ENCODE measurements at regions not wholly inside any gene's neighbourhood (a gene's known extent, or its start where the extent isn't known, plus 50 kb on each side); places are given as distances from the start of the nearest gene placed in this dataset.

DNA sequence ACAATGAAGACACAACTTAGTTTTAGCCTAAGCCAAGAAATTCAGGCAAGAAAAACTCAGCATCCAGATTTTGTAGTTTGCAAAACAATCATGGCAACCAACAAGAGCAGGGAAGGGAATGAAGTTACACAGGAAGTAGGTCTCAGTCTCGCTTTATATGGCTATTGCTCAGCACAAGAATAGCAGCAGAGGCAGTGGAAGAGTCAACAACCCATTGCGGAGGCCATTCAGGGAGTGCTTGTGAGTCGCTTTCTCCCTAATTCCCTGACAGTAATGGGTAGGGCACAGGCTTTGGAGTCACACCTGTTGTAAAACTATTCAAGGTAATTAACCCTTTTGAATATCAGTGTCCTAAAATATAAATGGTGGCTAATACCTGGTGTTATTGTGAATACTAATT is 238.5 kb downstream of the HDGFL1 start:
- dilution Hi-C loops (cut with MboI; ENCODE audit: extremely low pct_ligation_motif_present, low sequenced_read_pairs) (no loop called here), intact Hi-C loops (cut with micrococcal nuclease) (no loop called here)
- H3K79me2 ChIP-seq (ENCODE audit: control insufficient read depth, insufficient read depth, low read length) = no peaks in the 10 kb centered on the region
- no peak overlapping the region for H3K4me2 ChIP-seq (ENCODE audit: insufficient read depth, low read length)
- no peaks in the 10 kb centered on the region for H3K9me3 ChIP-seq (replicated peaks; ENCODE audit: control insufficient read depth, insufficient read depth, low read length)
- H3K4me1 ChIP-seq (ENCODE audit: control insufficient read depth, extremely low read depth, insufficient read depth, low read length) = no peaks in the 10 kb centered on the region
- ChIA-PET POLR2A (no interaction called here), CTCF (no interaction called here)
- BruUV-seq (replicated peaks) = no TSS peak
- H2AFZ ChIP-seq (ENCODE audit: low read depth, low read length) = no peak overlapping the region
- no peaks in the 10 kb centered on the region for H3K9me1 ChIP-seq (replicated peaks; ENCODE audit: control insufficient read depth, extremely low read depth, insufficient read depth, low read length)
- FAIRE-seq (no peak), DNase-seq (ENCODE audit: low read depth, low spot score) (no peak)
- no peaks in the 10 kb centered on the region for H3K36me3 ChIP-seq (ENCODE audit: control insufficient read depth in 2 of 2, extremely low read depth in 1 of 2, insufficient read depth in 2 of 2, low read length in 2 of 2)
- H3K4me3 ChIP-seq (replicated peaks in 1 of 3; ENCODE audit: insufficient read depth in 1 of 3, low read depth in 1 of 3, low read length in 3 of 3) = no peak overlapping the region
- H3K27ac ChIP-seq (ENCODE audit: insufficient read depth, low read depth, low read length) = no peak overlapping the region
- H4K20me1 ChIP-seq (replicated peaks; ENCODE audit: control insufficient read depth, extremely low read depth, insufficient read depth, low read length) = no peaks in the 10 kb centered on the region
- H3K27me3 ChIP-seq (ENCODE audit: control insufficient read depth in 2 of 2, insufficient read depth in 2 of 2, low read length in 2 of 2) = no peaks in the 10 kb centered on the region
- no peak overlapping the region for H3K9ac ChIP-seq (replicated peaks; ENCODE audit: extremely low read depth, insufficient read depth, low read length)
- TF ChIP-seq, protein P1, sequence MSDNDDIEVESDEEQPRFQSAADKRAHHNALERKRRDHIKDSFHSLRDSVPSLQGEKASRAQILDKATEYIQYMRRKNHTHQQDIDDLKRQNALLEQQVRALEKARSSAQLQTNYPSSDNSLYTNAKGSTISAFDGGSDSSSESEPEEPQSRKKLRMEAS (IDR thresholded peaks at IDR 0.05; ENCODE audit: insufficient read depth, insufficient read length) = no peak
- TF ChIP-seq POLR2AphosphoS5 (IDR thresholded peaks at IDR 0.05; ENCODE audit: insufficient read depth, low read depth, low read length) (no peak), GATA2 (IDR thresholded peaks at IDR 0.05; ENCODE audit: insufficient read depth, insufficient read length, low read depth, low read length) (no peak), POLR2A (IDR thresholded peaks at IDR 0.05; ENCODE audit: low read depth, low read length) (no peak), EZH2 (IDR thresholded peaks at IDR 0.05; ENCODE audit: borderline replicate concordance, low read depth, low read length, severe bottlenecking) (no peak), FOS (IDR thresholded peaks at IDR 0.05; ENCODE audit: borderline replicate concordance, insufficient read depth, low read length) (no peak), MYC (IDR thresholded peaks at IDR 0.05; ENCODE audit: low read depth, low read length) (no peak), JUN (IDR thresholded peaks at IDR 0.05; ENCODE audit: borderline replicate concordance, insufficient read depth, insufficient read length, low read depth) (no peak)
- TF ChIP-seq, protein P2, sequence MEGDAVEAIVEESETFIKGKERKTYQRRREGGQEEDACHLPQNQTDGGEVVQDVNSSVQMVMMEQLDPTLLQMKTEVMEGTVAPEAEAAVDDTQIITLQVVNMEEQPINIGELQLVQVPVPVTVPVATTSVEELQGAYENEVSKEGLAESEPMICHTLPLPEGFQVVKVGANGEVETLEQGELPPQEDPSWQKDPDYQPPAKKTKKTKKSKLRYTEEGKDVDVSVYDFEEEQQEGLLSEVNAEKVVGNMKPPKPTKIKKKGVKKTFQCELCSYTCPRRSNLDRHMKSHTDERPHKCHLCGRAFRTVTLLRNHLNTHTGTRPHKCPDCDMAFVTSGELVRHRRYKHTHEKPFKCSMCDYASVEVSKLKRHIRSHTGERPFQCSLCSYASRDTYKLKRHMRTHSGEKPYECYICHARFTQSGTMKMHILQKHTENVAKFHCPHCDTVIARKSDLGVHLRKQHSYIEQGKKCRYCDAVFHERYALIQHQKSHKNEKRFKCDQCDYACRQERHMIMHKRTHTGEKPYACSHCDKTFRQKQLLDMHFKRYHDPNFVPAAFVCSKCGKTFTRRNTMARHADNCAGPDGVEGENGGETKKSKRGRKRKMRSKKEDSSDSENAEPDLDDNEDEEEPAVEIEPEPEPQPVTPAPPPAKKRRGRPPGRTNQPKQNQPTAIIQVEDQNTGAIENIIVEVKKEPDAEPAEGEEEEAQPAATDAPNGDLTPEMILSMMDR (IDR thresholded peaks at IDR 0.05; ENCODE audit: extremely low read depth in 1 of 2, insufficient read depth in 1 of 2, low read depth in 1 of 2, low read length in 2 of 2) = no peak
